HG03442 (cell line): ENCODE measurements at regions not wholly inside any gene's neighbourhood (a gene's known extent, or its start where the extent isn't known, plus 50 kb on each side); places are given as distances from the start of the nearest gene placed in this dataset.
"Not testable (repeated sequence)": the region's sequence is repeated elsewhere in the genome, so short reads cannot be mapped to it uniquely, and the experiment has no call there.

ENCODE experiments used
- ATAC-seq: cut with Tn5 transposase; IDR thresholded peaks from one replicate; pipeline ENCODE4 v1.9.1; 2021; ENCODE audit warnings: mild to moderate bottlenecking, moderate library complexity; ENCODE audit not compliant: unreplicated experiment

- no peak for ATAC-seq
These were observed 618.1 kb upstream of the ADGRL3 start for GRCh38 chr4:60581919-60582536.

- no peak for ATAC-seq
These were observed 611.6 kb upstream of the ADGRL3 start for GRCh38 chr4:60588556-60588955.

- no peak for ATAC-seq
These were observed 610.7 kb upstream of the ADGRL3 start for GRCh38 chr4:60589425-60589824.

- no peak for ATAC-seq
These were observed 610.0 kb upstream of the ADGRL3 start for GRCh38 chr4:60590116-60590515.

GRCh38 chr4:60605646-60606354 lies 594.3 kb upstream of the ADGRL3 start:
- no peak for ATAC-seq

- no peak for ATAC-seq
These were observed 588.2 kb upstream of the ADGRL3 start for GRCh38 chr4:60611762-60612496.

GRCh38 chr4:60617731-60618130 lies 582.4 kb upstream of the ADGRL3 start:
- ATAC-seq, result no peak

GRCh38 chr4:60619531-60620305 lies 580.4 kb upstream of the ADGRL3 start:
- ATAC-seq, result no peak

- ATAC-seq, result no peak
These were observed 562.1 kb upstream of the ADGRL3 start for GRCh38 chr4:60637976-60638375.

- ATAC-seq, result no peak
These were observed 551.4 kb upstream of the ADGRL3 start for GRCh38 chr4:60648774-60649173.

- ATAC-seq, result no peak
These were observed 547.2 kb upstream of the ADGRL3 start for GRCh38 chr4:60652933-60653332.

GRCh38 chr4:60655356-60655755 lies 544.8 kb upstream of the ADGRL3 start:
- no peak for ATAC-seq

- ATAC-seq, result no peak
These were observed 544.0 kb upstream of the ADGRL3 start for GRCh38 chr4:60656171-60656570.

GRCh38 chr4:60657041-60657440 lies 543.1 kb upstream of the ADGRL3 start:
- ATAC-seq, result no peak

GRCh38 chr4:60657807-60658206 lies 542.3 kb upstream of the ADGRL3 start:
- ATAC-seq, result no peak

GRCh38 chr4:60663769-60664168 lies 536.4 kb upstream of the ADGRL3 start:
- ATAC-seq, result no peak

- ATAC-seq, result no peak
These were observed 517.2 kb upstream of the ADGRL3 start for GRCh38 chr4:60682901-60683300.

- ATAC-seq, result no peak
These were observed 516.8 kb upstream of the ADGRL3 start for GRCh38 chr4:60683357-60683756.

GRCh38 chr4:60683973-60684372 lies 516.2 kb upstream of the ADGRL3 start:
- no peak for ATAC-seq

GRCh38 chr4:60696062-60696461 lies 504.1 kb upstream of the ADGRL3 start:
- ATAC-seq, result not testable (repeated sequence)

- no peak for ATAC-seq
These were observed 491.1 kb upstream of the ADGRL3 start for GRCh38 chr4:60709061-60709460.
